ENCODE measurements at regions not wholly inside any gene's neighbourhood (a gene's known extent, or its start where the extent isn't known, plus 50 kb on each side); places are given as distances from the start of the nearest gene placed in this dataset.

DNA sequence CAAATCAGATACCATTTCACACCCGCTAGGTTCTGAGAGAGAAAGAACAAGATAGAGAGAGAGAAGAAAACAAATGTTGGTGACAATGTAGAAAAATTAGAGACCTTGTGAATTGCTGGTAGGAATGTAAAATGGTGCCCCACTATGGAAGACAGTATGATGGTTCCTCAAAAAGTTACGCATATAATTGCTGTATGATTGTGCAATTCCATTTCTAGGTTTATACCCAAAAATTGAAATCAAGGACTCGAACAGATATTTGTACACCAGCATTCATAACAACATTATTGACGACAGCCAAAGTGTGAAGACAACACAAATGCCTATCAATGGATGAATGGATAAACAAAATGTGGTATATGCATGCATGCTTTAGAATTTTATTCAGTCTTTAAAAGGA is 74.5 kb upstream of the MAP3K1 start:
- no peaks in the 10 kb centered on the region for H3K79me2 ChIP-seq (ENCODE audit: control insufficient read depth, insufficient read depth, low read length, poor library complexity)
- H3K4me2 ChIP-seq (ENCODE audit: low read length): no peak overlapping the region
- peaks cover 2% of the 10 kb centered on the region for H3K79me1 ChIP-seq (ENCODE audit: low read length)
- H3K18ac ChIP-seq (ENCODE audit: low read length): no peak overlapping the region
- no peak overlapping the region for H2AFZ ChIP-seq (ENCODE audit: insufficient read depth, low read length, poor library complexity)
- H3K23ac ChIP-seq (ENCODE audit: low read length): no peak overlapping the region
- H4K91ac ChIP-seq (ENCODE audit: low read depth, low read length): no peak overlapping the region
- H3K4me3 ChIP-seq (ENCODE audit: low read depth, low read length): no peak overlapping the region
- peaks cover 0 to 5% of the 10 kb centered on the region in 2 experiments for H3K4me1 ChIP-seq (ENCODE audit: control insufficient read depth in 1 of 2, insufficient read depth in 2 of 2, low read length in 2 of 2)
- H3K9me3 ChIP-seq (ENCODE audit: insufficient read depth, low read depth, low read length): no peaks in the 10 kb centered on the region
- no CpG with 5 or more reads among the region's 4 CpGs for WGBS (ENCODE audit: extremely low coverage, insufficient coverage, insufficient read length)
- no peak overlapping the region for H4K12ac ChIP-seq (ENCODE audit: low read depth, low read length)
- no peak overlapping the region for H2BK5ac ChIP-seq (ENCODE audit: low read depth, low read length, poor library complexity)
- H3K14ac ChIP-seq (ENCODE audit: low read length): no peak overlapping the region
- H4K8ac ChIP-seq (ENCODE audit: low read depth, low read length): no peak overlapping the region
- no peak overlapping the region for H2BK12ac ChIP-seq (ENCODE audit: low read length)
- H3K27me3 ChIP-seq (ENCODE audit: insufficient read depth, low read length): no peaks in the 10 kb centered on the region
- H2AK5ac ChIP-seq (ENCODE audit: low read length): no peak overlapping the region
- no peak overlapping the region for H3K27ac ChIP-seq (ENCODE audit: low read depth, low read length)
- H3K36me3 ChIP-seq (ENCODE audit: control insufficient read depth in 1 of 2, insufficient read depth in 2 of 2, low read length in 2 of 2): no peaks in the 10 kb centered on the region
- H3K9ac ChIP-seq (ENCODE audit: low read length): no peak overlapping the region
- DNase-seq: no peak
- no peak overlapping the region for H3K4ac ChIP-seq (ENCODE audit: low read depth, low read length)
- H2BK120ac ChIP-seq (ENCODE audit: insufficient read depth, low read length, poor library complexity): no peak overlapping the region

DNA sequence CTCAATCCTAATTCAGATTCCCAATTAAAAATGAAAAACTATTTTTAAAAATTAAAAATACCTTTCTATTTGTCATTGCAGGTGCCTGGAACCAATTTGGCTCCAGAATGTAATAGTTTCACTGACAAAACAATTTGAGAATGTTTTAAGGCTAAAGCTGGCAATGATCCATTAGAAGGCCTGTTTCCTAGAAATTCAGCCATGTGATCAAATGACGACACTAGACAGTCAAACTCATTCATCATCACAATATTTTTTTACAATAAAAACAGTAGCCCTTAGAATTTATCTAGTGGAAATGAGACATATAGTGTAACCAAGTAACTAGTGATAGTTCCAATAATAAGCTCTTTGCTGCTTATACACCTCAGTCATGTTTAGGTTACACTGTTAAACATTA is 75.4 kb upstream of the MAP3K1 start:
- Histone ChIP-seq H3K4me2 (ENCODE audit: low read length) (no peak overlapping the region), H4K12ac (ENCODE audit: low read depth, low read length) (no peak overlapping the region), H3K9ac (ENCODE audit: low read length) (no peak overlapping the region), H3K9me3 (ENCODE audit: insufficient read depth, low read depth, low read length) (no peaks in the 10 kb centered on the region), H3K4ac (ENCODE audit: low read depth, low read length) (no peak overlapping the region), H2BK120ac (ENCODE audit: insufficient read depth, low read length, poor library complexity) (no peak overlapping the region), H2BK5ac (ENCODE audit: low read depth, low read length, poor library complexity) (no peak overlapping the region), H3K4me3 (ENCODE audit: low read depth, low read length) (no peak overlapping the region), H3K23ac (ENCODE audit: low read length) (no peak overlapping the region), H3K14ac (ENCODE audit: low read length) (no peak overlapping the region), H2BK12ac (ENCODE audit: low read length) (no peak overlapping the region), H3K36me3 (ENCODE audit: control insufficient read depth in 1 of 2, insufficient read depth in 2 of 2, low read length in 2 of 2) (no peaks in the 10 kb centered on the region), H3K27me3 (ENCODE audit: insufficient read depth, low read length) (no peaks in the 10 kb centered on the region), H3K79me2 (ENCODE audit: control insufficient read depth, insufficient read depth, low read length, poor library complexity) (no peaks in the 10 kb centered on the region), H4K91ac (ENCODE audit: low read depth, low read length) (no peak overlapping the region), H3K4me1 (ENCODE audit: control insufficient read depth in 1 of 2, insufficient read depth in 2 of 2, low read length in 2 of 2) (peaks cover 3 to 5% of the 10 kb centered on the region in 2 experiments), H3K18ac (ENCODE audit: low read length) (no peak overlapping the region), H2AFZ (ENCODE audit: insufficient read depth, low read length, poor library complexity) (no peak overlapping the region), H3K79me1 (ENCODE audit: low read length) (peaks cover 2% of the 10 kb centered on the region), H2AK5ac (ENCODE audit: low read length) (no peak overlapping the region), H3K27ac (ENCODE audit: low read depth, low read length) (no peak overlapping the region), H4K8ac (ENCODE audit: low read depth, low read length) (no peak overlapping the region)
- WGBS (ENCODE audit: extremely low coverage, insufficient coverage, insufficient read length): no CpG with 5 or more reads among the region's 1 CpG
- DNase-seq: no peak

DNA sequence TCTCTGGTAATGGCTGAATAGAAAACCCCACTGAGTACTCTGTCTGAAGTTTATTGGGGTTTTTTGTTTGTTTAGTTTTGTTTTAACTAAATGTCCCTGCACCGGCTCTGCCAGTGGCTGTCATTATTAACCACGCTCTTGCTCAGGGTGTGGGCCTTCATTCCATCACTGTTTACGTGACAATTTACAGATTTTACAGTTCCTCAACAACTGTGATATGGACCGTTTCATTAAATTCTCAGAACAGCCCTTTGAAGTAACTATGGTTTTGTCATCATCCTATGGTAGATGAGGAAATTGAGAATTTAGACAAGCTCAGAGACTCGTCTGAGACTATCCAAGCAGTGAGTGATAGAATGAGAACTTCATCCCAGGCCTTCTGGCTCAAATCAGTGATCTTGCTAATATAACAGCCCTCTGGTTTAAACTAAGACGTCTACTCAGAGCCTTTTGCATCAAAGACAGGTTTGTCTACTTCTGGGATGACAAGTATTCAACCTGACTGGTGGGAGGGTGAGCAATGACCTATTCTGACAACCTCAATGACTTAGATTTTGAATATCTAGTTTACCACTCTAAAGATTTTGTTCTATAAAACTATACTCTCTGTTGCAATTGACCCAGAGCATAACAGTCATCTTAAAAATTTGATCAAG is 77.3 kb upstream of the MAP3K1 start:
- Histone ChIP-seq H3K14ac (ENCODE audit: low read length) (no peak overlapping the region), H3K9me3 (ENCODE audit: insufficient read depth, low read depth, low read length) (no peaks in the 10 kb centered on the region), H3K23ac (ENCODE audit: low read length) (no peak overlapping the region), H3K9ac (ENCODE audit: low read length) (no peak overlapping the region), H3K27me3 (ENCODE audit: insufficient read depth, low read length) (no peaks in the 10 kb centered on the region), H3K79me1 (ENCODE audit: low read length) (peaks cover 4% of the 10 kb centered on the region), H3K36me3 (ENCODE audit: control insufficient read depth in 1 of 2, insufficient read depth in 2 of 2, low read length in 2 of 2) (no peaks in the 10 kb centered on the region), H3K27ac (ENCODE audit: low read depth, low read length) (no peak overlapping the region), H4K91ac (ENCODE audit: low read depth, low read length) (no peak overlapping the region), H2AFZ (ENCODE audit: insufficient read depth, low read length, poor library complexity) (no peak overlapping the region), H2AK5ac (ENCODE audit: low read length) (no peak overlapping the region), H2BK12ac (ENCODE audit: low read length) (no peak overlapping the region), H3K4ac (ENCODE audit: low read depth, low read length) (no peak overlapping the region), H3K4me3 (ENCODE audit: low read depth, low read length) (no peak overlapping the region), H3K4me1 (ENCODE audit: control insufficient read depth in 1 of 2, insufficient read depth in 2 of 2, low read length in 2 of 2) (peaks cover 11 to 14% of the 10 kb centered on the region in 2 experiments), H4K8ac (ENCODE audit: low read depth, low read length) (no peak overlapping the region), H2BK5ac (ENCODE audit: low read depth, low read length, poor library complexity) (no peak overlapping the region), H3K18ac (ENCODE audit: low read length) (no peak overlapping the region), H4K12ac (ENCODE audit: low read depth, low read length) (no peak overlapping the region), H3K4me2 (ENCODE audit: low read length) (no peak overlapping the region), H3K79me2 (ENCODE audit: control insufficient read depth, insufficient read depth, low read length, poor library complexity) (no peaks in the 10 kb centered on the region), H2BK120ac (ENCODE audit: insufficient read depth, low read length, poor library complexity) (no peak overlapping the region)
- DNase-seq: peak in 1 of 2 donors; percentile 57
- no CpG with 5 or more reads among the region's 6 CpGs for WGBS (ENCODE audit: extremely low coverage, insufficient coverage, insufficient read length)

DNA sequence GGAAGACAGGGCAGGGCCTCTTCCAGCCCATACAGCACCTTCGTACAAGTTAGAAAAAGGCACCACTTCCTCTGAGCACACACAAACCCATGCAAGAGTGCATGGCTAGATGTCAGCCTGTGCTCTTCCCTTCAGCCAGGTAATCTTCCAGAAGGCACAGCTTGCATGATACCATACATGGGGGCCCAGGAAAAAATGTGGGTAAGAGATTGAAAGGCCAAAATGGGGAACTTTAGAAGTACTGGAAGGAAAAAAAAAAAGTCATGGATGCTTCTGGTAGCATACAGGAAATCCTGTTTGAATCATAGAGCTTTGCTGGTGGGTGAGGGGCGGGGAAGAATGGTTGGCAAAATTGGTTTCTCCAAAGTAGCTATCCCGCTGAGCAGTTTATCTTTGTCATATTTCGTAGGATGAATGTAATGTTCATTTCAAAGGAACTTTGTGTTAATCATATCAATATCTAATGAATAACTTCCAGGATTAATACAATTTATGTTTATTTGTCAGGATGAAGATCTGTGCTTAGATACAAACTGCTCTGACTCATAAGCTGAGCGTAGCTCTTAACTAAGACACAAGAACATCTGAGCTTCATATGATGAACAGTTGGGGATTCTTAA is 78.2 kb upstream of the MAP3K1 start:
- Histone ChIP-seq H3K27ac (ENCODE audit: low read depth, low read length) (no peak overlapping the region), H3K14ac (ENCODE audit: low read length) (no peak overlapping the region), H4K8ac (ENCODE audit: low read depth, low read length) (no peak overlapping the region), H4K91ac (ENCODE audit: low read depth, low read length) (no peak overlapping the region), H3K9me3 (ENCODE audit: insufficient read depth, low read depth, low read length) (no peaks in the 10 kb centered on the region), H2BK12ac (ENCODE audit: low read length) (peak overlapping the region; percentile 74), H3K27me3 (ENCODE audit: insufficient read depth, low read length) (no peaks in the 10 kb centered on the region), H3K9ac (ENCODE audit: low read length) (no peak overlapping the region), H4K12ac (ENCODE audit: low read depth, low read length) (no peak overlapping the region), H2BK120ac (ENCODE audit: insufficient read depth, low read length, poor library complexity) (peak overlapping the region; percentile 11), H2AK5ac (ENCODE audit: low read length) (no peak overlapping the region), H3K79me1 (ENCODE audit: low read length) (peaks cover 8% of the 10 kb centered on the region), H3K4me3 (ENCODE audit: low read depth, low read length) (no peak overlapping the region), H2BK5ac (ENCODE audit: low read depth, low read length, poor library complexity) (no peak overlapping the region), H3K36me3 (ENCODE audit: control insufficient read depth in 1 of 2, insufficient read depth in 2 of 2, low read length in 2 of 2) (no peaks in the 10 kb centered on the region), H3K4me2 (ENCODE audit: low read length) (no peak overlapping the region), H3K4ac (ENCODE audit: low read depth, low read length) (no peak overlapping the region), H3K18ac (ENCODE audit: low read length) (no peak overlapping the region), H3K4me1 (ENCODE audit: control insufficient read depth in 1 of 2, insufficient read depth in 2 of 2, low read length in 2 of 2) (peaks cover 14 to 17% of the 10 kb centered on the region in 2 experiments), H3K79me2 (ENCODE audit: control insufficient read depth, insufficient read depth, low read length, poor library complexity) (no peaks in the 10 kb centered on the region), H3K23ac (ENCODE audit: low read length) (no peak overlapping the region), H2AFZ (ENCODE audit: insufficient read depth, low read length, poor library complexity) (no peak overlapping the region)
- DNase-seq: no peak
- WGBS (ENCODE audit: extremely low coverage, insufficient coverage, insufficient read length): no CpG with 5 or more reads among the region's 5 CpGs
